HG03565 (cell line): ENCODE measurements at regions not wholly inside any gene's neighbourhood (a gene's known extent, or its start where the extent isn't known, plus 50 kb on each side); places are given as distances from the start of the nearest gene placed in this dataset.

Experiments used
- ATAC-seq: cut with Tn5 transposase; IDR thresholded peaks from one replicate; pipeline ENCODE4 v1.9.1; 2021; ENCODE audit warnings: mild to moderate bottlenecking, moderate library complexity; ENCODE audit not compliant: unreplicated experiment

DNA sequence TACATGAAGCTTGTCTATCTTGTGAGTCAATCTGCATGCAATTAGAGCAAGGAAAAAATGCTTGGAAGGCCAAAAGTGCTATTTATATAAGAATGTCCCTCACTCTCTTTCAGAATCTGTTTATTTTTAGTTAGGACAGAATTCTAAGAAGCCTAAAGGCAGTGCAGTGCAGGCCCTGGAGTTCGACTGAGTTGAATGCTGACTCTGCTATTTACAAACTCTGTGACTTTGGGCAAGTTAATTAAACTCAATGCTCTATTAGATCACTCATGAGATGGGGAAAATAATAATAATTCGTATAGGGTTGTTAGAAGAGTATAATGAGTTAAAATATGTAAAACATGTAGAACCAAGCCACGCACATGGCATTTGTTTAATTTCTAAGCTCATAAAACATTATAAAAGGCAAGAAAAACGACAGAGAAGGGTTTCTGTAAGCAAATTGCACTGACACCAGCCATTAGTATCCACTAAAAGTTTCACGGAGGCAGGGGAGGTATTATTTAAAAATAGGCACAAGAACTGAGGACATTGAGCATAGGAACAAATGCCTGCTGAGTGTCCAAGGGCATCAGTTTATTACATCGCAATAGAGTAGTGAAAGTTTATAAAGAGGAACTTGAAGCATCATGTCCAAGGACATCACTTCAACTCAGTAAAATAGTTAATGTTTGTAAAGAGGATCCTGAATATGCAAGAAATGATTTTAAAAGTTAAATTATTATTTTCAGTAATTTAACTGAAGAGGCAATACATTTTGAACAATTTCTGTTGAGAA, 115.0 kb upstream of the INPP4B start:
- no peak for ATAC-seq

DNA sequence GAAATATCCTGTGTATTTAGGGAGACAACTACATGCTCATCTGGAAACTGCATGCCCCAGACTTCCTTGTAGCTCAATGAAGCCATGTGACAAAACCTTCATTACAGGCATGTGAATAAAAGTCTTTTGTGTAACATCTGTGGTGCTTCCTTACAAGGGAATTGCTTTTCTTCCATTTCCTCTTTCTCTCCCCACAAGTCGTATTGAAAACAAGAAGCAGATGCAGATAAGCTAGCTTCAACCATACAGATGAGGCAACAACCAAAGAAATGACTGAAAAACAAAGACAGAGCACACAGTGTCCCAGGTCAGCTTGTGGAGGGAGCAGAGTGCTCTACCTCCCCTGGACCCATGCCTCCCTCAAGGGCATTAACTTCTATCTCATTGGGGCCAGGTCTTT, 115.8 kb upstream of the INPP4B start:
- ATAC-seq: peak; percentile 34

- ATAC-seq: no peak
Observed at GRCh38 chr4:142974328-142974727, 128.2 kb upstream of the INPP4B start.

DNA sequence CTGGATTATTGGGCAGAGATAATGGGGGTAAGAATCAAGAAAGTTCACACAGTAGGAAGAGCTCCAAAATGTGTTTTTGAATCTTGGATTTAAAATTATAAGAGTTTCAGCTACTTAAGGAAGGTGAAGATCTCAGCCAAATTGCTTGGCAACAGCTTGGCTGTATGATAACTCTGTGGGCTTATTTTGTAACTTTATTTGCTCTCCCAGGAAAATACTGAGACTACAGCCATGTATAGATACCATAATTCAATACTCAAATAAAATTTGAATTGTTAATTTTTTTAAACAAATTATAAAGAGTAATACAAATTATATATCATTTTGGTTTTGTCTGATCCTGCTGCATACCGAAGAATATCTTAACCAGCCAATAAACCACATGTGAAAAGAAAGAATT, 129.5 kb upstream of the INPP4B start:
- no peak for ATAC-seq

- ATAC-seq: no peak
Observed at GRCh38 chr4:142976482-142976881, 130.4 kb upstream of the INPP4B start.

DNA sequence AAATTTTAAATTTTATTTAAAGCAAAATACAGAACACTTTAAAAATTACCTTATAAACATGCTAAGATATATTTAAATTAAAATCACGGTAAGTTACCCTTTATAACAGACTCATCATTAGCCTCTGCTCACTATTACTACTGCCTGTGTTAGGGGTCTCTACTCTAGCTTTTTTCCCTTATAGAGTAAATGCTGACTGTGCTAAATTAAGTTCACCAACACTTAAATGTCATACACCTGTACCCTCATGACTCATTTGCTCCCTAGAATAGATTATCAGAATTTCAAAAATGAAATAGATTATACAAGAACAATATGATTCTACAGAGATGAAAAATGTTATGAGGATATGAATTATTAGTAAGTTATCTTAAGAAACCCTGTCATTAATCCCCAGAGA, 131.1 kb upstream of the INPP4B start:
- ATAC-seq: no peak

DNA sequence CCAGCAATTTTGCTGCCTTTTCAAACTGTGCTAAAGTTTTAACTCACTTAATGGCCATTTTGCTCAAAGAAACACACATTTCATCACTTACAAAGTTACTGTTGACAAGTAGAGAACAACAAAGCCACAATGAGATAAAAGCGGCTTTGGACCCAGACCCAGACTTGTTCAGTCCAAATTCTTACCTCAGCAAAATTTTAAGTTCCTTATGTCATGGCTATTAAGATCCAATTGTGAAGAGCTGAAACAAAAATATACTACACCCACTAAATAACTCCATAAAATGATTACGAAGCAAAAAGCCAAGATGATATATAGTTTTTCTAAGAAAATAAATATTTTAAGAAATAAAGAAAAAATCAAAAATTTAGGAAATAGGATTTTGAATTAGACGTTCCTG, 137.0 kb upstream of the INPP4B start:
- no peak for ATAC-seq

DNA sequence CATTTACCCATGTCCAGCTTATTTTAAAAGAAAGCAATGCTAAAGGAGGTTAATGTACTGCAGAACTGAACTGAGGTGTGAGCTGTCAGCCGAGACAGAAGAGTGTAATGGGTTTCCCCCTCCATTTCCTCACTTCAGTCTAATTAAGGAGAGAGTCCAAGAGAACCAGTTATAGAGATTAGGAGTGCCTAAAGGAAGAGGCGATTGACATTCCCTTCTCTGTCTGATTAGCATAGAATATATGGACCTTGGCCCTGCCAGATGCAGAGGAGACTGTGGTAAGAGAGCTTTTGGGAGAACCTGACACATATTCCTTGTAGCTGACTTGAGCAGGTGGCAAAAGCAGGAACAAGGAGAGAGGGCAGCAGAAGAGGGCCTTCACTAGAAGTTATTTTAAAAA, 137.5 kb upstream of the INPP4B start:
- ATAC-seq: no peak

DNA sequence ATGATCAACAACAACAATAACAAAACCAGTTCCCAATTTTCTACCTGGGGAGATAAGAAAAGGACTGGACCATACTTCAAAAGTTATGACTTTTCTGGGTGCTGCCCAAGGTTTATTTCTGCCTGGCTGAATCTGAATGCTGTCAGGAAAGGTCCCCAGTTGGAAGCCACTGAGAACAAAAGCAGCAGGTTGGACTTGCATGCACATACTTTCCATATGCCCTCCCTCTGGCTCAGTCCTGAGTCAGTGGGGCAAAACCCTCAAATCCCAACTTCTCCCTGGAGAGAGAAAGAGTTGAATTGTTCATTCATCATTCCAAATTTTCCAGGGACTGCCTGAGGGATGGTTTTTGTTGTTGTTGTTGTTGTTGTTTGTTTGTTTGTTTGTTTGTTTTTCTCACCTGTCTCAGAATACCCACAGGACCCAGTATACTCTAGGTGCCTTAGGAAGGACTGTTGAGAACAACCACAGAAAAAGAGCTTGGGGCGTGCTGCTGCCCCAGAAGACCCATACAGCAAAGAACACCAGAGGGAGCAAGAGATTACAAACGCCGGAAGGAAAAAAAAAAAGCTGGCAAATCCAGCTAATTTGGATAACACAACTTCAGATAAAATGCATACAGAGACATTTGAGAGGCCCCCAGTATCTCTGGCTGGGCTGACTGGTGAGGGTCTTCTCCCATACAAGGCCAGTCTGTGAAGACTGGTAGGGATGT, 138.9 kb upstream of the INPP4B start:
- ATAC-seq: no peak

DNA sequence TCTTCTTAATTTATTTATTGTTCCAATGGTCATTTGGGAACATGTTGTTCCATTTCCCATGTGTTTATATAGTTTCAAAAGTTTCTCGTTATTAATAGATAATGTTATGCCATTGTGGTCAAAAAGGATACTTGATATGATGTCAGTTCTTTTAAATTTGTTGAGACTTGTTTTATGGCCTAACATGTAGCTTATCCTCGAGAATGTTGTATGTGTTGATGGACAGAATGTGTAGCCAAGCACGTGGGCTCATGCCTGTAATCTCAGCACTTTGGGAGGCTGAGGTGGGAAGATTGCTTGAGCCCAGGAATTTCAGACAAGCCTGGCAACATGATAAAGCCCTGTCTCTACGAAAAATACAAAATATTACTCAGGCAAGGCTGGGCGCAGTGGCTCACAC, 168.5 kb upstream of the USP38 start:
- ATAC-seq: no peak

- ATAC-seq: no peak
Observed at GRCh38 chr4:143017210-143017609, 167.5 kb upstream of the USP38 start.

GRCh38 chr4:143019351-143019750, 165.4 kb upstream of the USP38 start:
- no peak for ATAC-seq

DNA sequence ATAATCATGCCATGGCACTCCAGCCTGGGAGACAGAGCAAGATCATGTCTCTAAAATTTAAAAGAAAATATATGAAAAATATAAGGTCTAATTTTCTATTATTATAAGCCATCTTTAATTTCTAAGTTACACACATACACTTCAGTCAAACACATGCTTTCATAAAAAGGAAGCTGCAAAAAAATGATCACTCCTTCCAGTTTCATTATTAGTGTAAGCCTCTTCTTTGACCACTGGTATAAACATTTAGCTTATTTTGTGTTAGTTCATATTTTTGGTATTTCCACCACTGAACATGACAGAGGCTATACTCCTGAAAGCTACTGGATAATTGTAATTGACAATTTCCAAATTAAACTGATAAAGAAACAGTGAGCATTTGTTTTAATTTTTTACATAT, 163.3 kb upstream of the USP38 start:
- peak; percentile 90 for ATAC-seq

DNA sequence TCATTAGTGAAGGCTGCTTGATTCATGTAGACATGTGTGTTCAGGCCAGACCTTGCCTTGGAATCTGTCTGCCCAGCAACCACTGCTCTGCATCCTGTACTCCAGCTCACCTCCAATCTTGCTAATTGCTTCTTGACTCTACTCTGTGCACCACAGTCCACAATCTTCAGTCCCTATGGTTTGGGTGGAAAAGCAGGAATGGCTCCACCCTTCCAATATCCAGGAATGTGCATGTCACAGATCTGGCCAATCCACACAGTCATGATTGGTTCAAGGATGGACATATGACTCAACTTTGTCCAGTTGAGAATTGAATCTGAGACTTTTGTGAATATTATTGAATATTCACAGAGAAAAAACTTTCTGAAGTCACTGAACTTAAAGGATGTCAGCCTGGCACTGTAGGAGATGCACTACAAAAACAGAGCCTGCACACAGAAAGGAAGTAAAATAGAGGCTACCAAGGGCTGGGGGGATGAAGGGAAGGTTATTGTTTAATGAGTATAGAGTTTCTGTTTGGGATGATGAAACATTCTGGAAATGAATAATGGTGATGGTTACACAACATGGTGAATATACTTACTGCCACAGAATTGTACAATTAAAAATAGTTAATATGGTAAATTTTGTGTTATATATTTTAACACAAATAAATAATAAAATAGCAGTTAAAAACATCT, 161.3 kb upstream of the USP38 start:
- ATAC-seq: no peak

- peak; percentile 39 for ATAC-seq
Observed at GRCh38 chr4:143025081-143025704, 159.5 kb upstream of the USP38 start.

- no peak for ATAC-seq
Observed at GRCh38 chr4:143026459-143027170, 158.1 kb upstream of the USP38 start.

GRCh38 chr4:143035661-143036060, 149.1 kb upstream of the USP38 start:
- ATAC-seq: no peak

DNA sequence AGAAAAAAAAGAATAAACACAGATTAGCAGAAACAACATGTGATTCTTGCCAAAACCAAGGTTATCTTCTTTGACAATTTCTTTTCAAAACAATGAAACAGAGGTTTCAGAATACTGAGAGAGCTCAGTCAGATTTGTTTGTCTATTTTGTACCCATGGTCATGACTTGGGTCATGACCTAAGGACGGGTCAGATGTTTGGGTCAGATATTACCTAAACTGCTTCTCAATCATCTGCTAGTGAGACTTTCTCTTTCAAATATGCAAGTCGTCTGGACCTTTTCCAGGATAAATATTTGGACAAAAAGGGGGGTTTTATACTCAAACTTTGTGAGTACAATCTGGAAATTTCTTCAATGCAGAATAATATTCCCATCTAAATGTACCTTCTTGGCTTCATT, 148.3 kb upstream of the USP38 start:
- ATAC-seq: no peak

GRCh38 chr4:143046454-143046853, 138.3 kb upstream of the USP38 start:
- ATAC-seq: no peak

- no peak for ATAC-seq
Observed at GRCh38 chr4:143046906-143047305, 137.8 kb upstream of the USP38 start.

GRCh38 chr4:143054971-143055370, 129.7 kb upstream of the USP38 start:
- no peak for ATAC-seq
